Spinal cord (tissue), 9 donors: ENCODE measurements at regions not wholly inside any gene's neighbourhood (a gene's known extent, or its start where the extent isn't known, plus 50 kb on each side); places are given as distances from the start of the nearest gene placed in this dataset.
"Not testable (repeated sequence)": the region's sequence is repeated elsewhere in the genome, so short reads cannot be mapped to it uniquely, and the experiment has no call there.

Experiments used
- DNase-seq, 6 donors: peaks; one replicate each; pipeline versions ENCODE4 v3.0.0 to v3.0.0-alpha.2; 2013 to 2015; ENCODE audit warnings: low spot score in 6 of 6, low read depth in 4 of 6
- H3K27ac ChIP-seq: one replicate; pipeline ENCODE4 v1.5.1; 2013; ENCODE audit warnings: low read depth, low read length, control low read depth
- H3K27me3 ChIP-seq: one replicate; pipeline ENCODE4 v1.6.1; 2013; ENCODE audit warnings: low read length; ENCODE audit not compliant: control insufficient read depth, insufficient read depth
- H3K36me3 ChIP-seq: one replicate; pipeline ENCODE4 v1.6.1; 2013; ENCODE audit warnings: low read length; ENCODE audit not compliant: control insufficient read depth, insufficient read depth
- H3K4me1 ChIP-seq: one replicate; pipeline ENCODE4 v1.6.1; 2013; ENCODE audit warnings: low read length; ENCODE audit not compliant: control insufficient read depth, insufficient read depth
- H3K4me3 ChIP-seq: one replicate; pipeline ENCODE4 v1.5.1; 2013; ENCODE audit warnings: low read depth, low read length, control low read depth
- H3K9me3 ChIP-seq: one replicate; pipeline ENCODE4 v1.6.1; 2013; ENCODE audit warnings: low read length; ENCODE audit not compliant: control insufficient read depth, insufficient read depth
- WGBS: methylation state at CpG from one replicate; pipeline ENCODE4 v1.1.5; 2013; ENCODE audit warnings: missing lambda C conversion rate; ENCODE audit not compliant: insufficient coverage; 5-methylcytosine and 5-hydroxymethylcytosine counted together
- donor health status: healthy.

- 60% methylated on average over 1 of the region's 1 CpG for whole genome bisulfite sequencing
- DNase-seq, result peak in 2 of 6 donors; percentile 9 to 21
- no peaks in the 10 kb centered on the region for H3K4me1 ChIP-seq
Observed at GRCh38 chr4:173091362-173091761, 77.2 kb upstream of the GALNT7 start.

GRCh38 chr4:173091958-173092357, 76.7 kb upstream of the GALNT7 start:
- H3K4me1 ChIP-seq, result no peaks in the 10 kb centered on the region
- no peak overlapping the region for H3K27ac ChIP-seq
- no peaks in the 10 kb centered on the region for H3K9me3 ChIP-seq
- no peak for DNase-seq
- H3K36me3 ChIP-seq, result no peaks in the 10 kb centered on the region
- no CpG with 5 or more reads among the region's 2 CpGs for WGBS
- H3K27me3 ChIP-seq, result no peaks in the 10 kb centered on the region
- no peak overlapping the region for H3K4me3 ChIP-seq

More at GRCh38 chr4:173091362-173091761, 77.2 kb upstream of the GALNT7 start:
- no peaks in the 10 kb centered on the region for H3K36me3 ChIP-seq
- H3K9me3 ChIP-seq, result no peaks in the 10 kb centered on the region
- H3K4me3 ChIP-seq, result no peak overlapping the region
- no peak overlapping the region for H3K27ac ChIP-seq
- no peaks in the 10 kb centered on the region for H3K27me3 ChIP-seq

- no peaks in the 10 kb centered on the region for H3K4me1 ChIP-seq
- H3K4me3 ChIP-seq, result no peak overlapping the region
- no CpG with 5 or more reads among the region's 1 CpG for WGBS
- no peaks in the 10 kb centered on the region for H3K27me3 ChIP-seq
- no peak for DNase-seq
- H3K9me3 ChIP-seq, result no peaks in the 10 kb centered on the region
- H3K27ac ChIP-seq, result no peak overlapping the region
- H3K36me3 ChIP-seq, result no peaks in the 10 kb centered on the region
Observed at GRCh38 chr4:173093361-173093760, 75.2 kb upstream of the GALNT7 start.

GRCh38 chr4:173094739-173095421, 73.7 kb upstream of the GALNT7 start:
- Histone ChIP-seq H3K9me3 (no peaks in the 10 kb centered on the region), H3K4me1 (no peaks in the 10 kb centered on the region), H3K27ac (no peak overlapping the region), H3K27me3 (no peaks in the 10 kb centered on the region), H3K36me3 (no peaks in the 10 kb centered on the region), H3K4me3 (no peak overlapping the region)
- WGBS, result no CpG with 5 or more reads among the region's 2 CpGs
- DNase-seq, result no peak

GRCh38 chr4:173099447-173099846, 69.2 kb upstream of the GALNT7 start:
- H3K36me3 ChIP-seq, H3K9me3 ChIP-seq, H3K27ac ChIP-seq, H3K4me3 ChIP-seq, DNase-seq, H3K4me1 ChIP-seq, H3K27me3 ChIP-seq: not testable (repeated sequence)
- WGBS, result 100% methylated on average over 3 of the region's 6 CpGs

GRCh38 chr4:173111031-173111430, 57.6 kb upstream of the GALNT7 start:
- Histone ChIP-seq H3K9me3 (no peaks in the 10 kb centered on the region), H3K4me3 (no peak overlapping the region), H3K4me1 (no peaks in the 10 kb centered on the region), H3K36me3 (no peaks in the 10 kb centered on the region), H3K27me3 (no peaks in the 10 kb centered on the region), H3K27ac (no peak overlapping the region)
- no peak for DNase-seq

- H3K27ac ChIP-seq, DNase-seq, H3K4me1 ChIP-seq, H3K4me3 ChIP-seq, H3K27me3 ChIP-seq, H3K9me3 ChIP-seq, H3K36me3 ChIP-seq: not testable (repeated sequence)
- WGBS, result no CpG with 5 or more reads among the region's 3 CpGs
Observed at GRCh38 chr4:173117430-173117829, 51.2 kb upstream of the GALNT7 start.
